Type B pancreatic cell (in vitro differentiated cells): ENCODE measurements at regions not wholly inside any gene's neighbourhood (a gene's known extent, or its start where the extent isn't known, plus 50 kb on each side); places are given as distances from the start of the nearest gene placed in this dataset.

ENCODE experiments used
- DNase-seq: peaks from one replicate; pipeline ENCODE4 v3.0.0; 2021; ENCODE audit warnings: mixed read lengths; ENCODE audit not compliant: unreplicated experiment; ENCODE audit errors: extremely low spot score
- H3K27ac Mint-ChIP-seq: 2 replicates; pipeline ENCODE4 v1.8.0; 2021; ENCODE audit warnings: mild to moderate bottlenecking, mixed read lengths
- H3K27me3 Mint-ChIP-seq: 2 replicates; pipeline ENCODE4 v1.8.0; 2021; ENCODE audit warnings: mixed read lengths
- H3K36me3 Mint-ChIP-seq: 2 replicates; pipeline ENCODE4 v1.8.0; 2021; ENCODE audit warnings: mixed read lengths
- H3K4me1 Mint-ChIP-seq: one replicate; pipeline ENCODE4 v1.8.0; 2021; ENCODE audit warnings: mixed read lengths; ENCODE audit not compliant: unreplicated experiment
- H3K4me3 Mint-ChIP-seq: 2 replicates; pipeline ENCODE4 v1.8.0; 2021; ENCODE audit warnings: mild to moderate bottlenecking, mixed read lengths
- H3K9me3 Mint-ChIP-seq: 2 replicates; pipeline ENCODE4 v1.8.0; 2021; ENCODE audit warnings: mixed read lengths
- TF ChIP-seq, protein P1 (sequence below): fragments of 200-600 bp; sonication (generic); conservative IDR thresholded peaks from 2 replicates; pipeline ENCODE4 v1.5.0; 2021; ENCODE audit warnings: antibody characterized with exemption, mild to moderate bottlenecking

DNA sequence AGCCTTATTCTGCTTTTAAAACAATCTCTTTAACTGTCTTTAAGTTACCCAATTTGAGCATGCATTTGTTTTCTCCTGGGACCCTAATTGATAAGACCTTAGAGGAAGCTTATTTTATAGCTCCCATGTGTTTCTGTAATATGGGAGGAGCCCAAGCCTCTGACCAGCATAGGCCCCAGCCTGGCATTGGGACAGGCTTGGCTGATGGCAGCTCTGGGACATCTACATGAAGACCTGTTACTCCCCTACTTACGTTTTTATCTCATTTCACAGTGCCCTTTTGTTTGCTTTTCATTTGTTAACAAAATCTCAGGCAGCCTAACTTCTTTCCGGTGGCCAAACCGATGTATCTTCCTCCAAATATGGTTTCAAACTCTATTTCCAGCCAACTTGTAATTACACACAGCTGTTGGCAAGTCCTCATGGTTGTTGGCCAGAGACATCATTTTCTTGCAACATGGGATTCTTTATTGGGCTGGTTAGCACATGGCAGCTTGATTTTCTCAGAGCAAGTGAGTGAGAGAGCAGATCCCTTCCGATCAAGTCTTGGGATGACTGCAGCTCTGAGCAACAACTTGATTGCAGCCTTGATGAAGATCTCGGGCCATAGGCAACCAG is 1117.5 kb downstream of the AACS start:
- Mint-ChIP-seq H3K27me3 (peaks cover 24% of the 10 kb centered on the region), H3K9me3 (peaks cover 4% of the 10 kb centered on the region), H3K36me3 (no peaks in the 10 kb centered on the region), H3K4me1 (no peaks in the 10 kb centered on the region), H3K4me3 (no peak overlapping the region), H3K27ac (no peak overlapping the region)
- no peak for DNase-seq
- TF ChIP-seq, protein P1, sequence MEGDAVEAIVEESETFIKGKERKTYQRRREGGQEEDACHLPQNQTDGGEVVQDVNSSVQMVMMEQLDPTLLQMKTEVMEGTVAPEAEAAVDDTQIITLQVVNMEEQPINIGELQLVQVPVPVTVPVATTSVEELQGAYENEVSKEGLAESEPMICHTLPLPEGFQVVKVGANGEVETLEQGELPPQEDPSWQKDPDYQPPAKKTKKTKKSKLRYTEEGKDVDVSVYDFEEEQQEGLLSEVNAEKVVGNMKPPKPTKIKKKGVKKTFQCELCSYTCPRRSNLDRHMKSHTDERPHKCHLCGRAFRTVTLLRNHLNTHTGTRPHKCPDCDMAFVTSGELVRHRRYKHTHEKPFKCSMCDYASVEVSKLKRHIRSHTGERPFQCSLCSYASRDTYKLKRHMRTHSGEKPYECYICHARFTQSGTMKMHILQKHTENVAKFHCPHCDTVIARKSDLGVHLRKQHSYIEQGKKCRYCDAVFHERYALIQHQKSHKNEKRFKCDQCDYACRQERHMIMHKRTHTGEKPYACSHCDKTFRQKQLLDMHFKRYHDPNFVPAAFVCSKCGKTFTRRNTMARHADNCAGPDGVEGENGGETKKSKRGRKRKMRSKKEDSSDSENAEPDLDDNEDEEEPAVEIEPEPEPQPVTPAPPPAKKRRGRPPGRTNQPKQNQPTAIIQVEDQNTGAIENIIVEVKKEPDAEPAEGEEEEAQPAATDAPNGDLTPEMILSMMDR = no peak

DNA sequence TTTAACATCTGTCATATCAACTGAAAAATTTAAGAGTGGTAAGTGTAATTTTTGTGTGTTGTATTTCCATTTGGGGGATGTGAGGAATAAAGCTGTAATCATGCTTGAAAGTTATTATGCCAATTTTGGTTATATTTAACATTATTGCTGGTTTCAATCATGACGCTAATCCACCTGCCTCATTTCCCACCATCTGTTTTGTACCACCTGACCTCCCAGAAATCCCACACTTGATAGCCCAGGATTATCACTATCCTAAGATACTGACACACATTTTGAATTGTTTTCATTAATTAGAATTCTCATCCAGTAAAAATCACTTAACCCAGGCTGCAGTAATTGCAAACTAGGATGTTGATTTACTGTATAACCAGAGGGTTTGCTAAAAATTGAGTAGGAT is 1119.8 kb downstream of the AACS start:
- Mint-ChIP-seq H3K27me3 (peaks cover 44% of the 10 kb centered on the region), H3K27ac (no peak overlapping the region), H3K4me3 (no peak overlapping the region), H3K4me1 (no peaks in the 10 kb centered on the region), H3K9me3 (peaks cover 2% of the 10 kb centered on the region), H3K36me3 (no peaks in the 10 kb centered on the region)
- TF ChIP-seq, protein P1 = no peak
- no peak for DNase-seq

DNA sequence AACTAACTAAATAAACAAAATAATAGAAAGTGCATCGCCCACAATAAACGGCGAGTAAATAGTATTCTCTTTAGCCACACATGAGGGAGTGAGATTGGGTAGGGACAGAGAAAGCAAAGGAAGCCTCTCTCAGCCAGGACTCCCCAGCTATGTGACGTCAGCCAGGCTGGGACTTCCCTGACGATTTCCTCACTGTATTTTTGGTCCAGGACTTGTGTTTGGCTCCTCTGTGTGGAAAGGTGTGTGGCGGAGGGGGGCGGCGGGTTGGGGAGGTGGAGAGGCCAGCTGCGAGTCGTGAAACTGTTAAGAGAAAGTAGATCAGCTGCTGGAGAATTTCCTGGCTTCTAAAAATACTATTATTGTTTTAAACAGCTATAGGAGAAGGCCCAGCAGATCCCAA is 1124.6 kb downstream of the AACS start:
- Mint-ChIP-seq H3K27me3 (peaks cover 78% of the 10 kb centered on the region), H3K27ac (no peak overlapping the region), H3K4me3 (no peak overlapping the region), H3K9me3 (no peaks in the 10 kb centered on the region), H3K36me3 (no peaks in the 10 kb centered on the region), H3K4me1 (no peaks in the 10 kb centered on the region)
- DNase-seq = no peak
- TF ChIP-seq, protein P1 = no peak

DNA sequence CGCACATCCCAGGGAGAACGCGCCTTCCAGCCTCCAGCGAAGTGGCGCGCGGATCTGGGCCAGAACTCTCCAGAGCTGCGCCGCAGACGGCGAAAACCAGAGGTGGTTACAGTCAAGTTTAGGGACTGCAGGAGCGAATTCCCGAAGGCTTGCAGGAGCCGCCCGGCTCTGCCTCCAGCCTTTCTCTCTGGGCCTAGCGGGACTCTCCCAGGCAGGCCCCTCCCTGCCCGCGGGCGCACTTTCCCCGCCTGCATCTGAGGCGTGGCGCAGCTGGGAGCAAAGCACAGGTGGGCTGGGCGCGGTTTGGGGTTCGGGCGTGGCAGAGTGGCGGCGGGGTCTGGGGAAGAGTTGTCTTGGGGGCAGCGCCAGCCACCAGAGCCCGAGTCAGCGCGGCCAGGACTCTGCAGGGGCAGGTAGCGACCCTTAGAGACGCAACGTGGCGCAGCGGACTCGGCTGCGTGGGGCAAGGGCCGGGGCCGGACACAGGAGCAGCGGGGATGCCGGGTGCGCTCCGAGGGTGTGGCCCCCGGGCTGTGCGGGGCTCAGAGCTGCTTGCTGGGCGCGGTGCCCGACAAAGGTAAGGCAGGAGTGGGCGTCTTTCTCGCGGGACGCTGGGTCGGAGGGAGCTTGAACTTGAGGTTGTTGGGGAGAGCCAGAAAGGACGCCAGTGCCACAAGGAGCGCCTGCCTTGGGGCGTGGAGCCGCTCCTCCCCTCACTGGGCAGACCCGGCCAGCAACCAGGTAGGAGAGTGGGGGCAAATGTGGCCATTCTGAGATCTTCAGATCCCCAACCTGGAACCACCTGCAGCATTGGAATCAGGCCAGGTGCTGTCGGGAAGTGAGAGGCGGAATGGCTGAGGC is 1126.0 kb downstream of the AACS start:
- H3K4me3 Mint-ChIP-seq = peak overlapping the region; percentile 77
- H3K9me3 Mint-ChIP-seq = no peaks in the 10 kb centered on the region
- no peaks in the 10 kb centered on the region for H3K36me3 Mint-ChIP-seq
- peaks cover 74% of the 10 kb centered on the region for H3K27me3 Mint-ChIP-seq
- TF ChIP-seq, protein P1 = no peak
- H3K27ac Mint-ChIP-seq = no peak overlapping the region
- no peaks in the 10 kb centered on the region for H3K4me1 Mint-ChIP-seq
- DNase-seq = no peak

DNA sequence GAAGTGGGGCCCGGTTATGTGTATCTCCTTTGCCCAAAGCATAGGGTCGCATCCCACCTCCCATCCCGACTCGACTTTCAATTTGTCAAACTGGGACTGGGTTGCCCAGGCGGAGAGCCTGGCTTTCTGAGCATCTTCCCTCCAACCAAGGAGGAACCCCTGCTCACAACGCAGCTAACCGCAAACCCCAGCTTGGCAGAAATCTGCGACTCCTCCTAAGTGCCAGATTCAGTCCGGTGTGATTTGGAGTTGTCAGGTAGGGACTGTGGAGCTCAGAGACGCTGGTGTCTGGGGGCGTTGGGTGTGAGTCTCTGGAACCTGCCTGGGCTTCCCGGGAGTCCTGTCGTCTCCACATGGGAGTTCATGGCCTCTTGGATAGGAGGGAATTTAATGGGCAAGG is 1126.7 kb downstream of the AACS start:
- TF ChIP-seq, protein P1 = no peak
- Mint-ChIP-seq H3K27me3 (peaks cover 71% of the 10 kb centered on the region), H3K9me3 (no peaks in the 10 kb centered on the region), H3K4me1 (no peaks in the 10 kb centered on the region), H3K27ac (no peak overlapping the region), H3K4me3 (no peak overlapping the region), H3K36me3 (no peaks in the 10 kb centered on the region)
- DNase-seq = no peak
